ENCODE measurements at regions not wholly inside any gene's neighbourhood (a gene's known extent, or its start where the extent isn't known, plus 50 kb on each side); places are given as distances from the start of the nearest gene placed in this dataset.
"Not testable (repeated sequence)": the region's sequence is repeated elsewhere in the genome, so short reads cannot be mapped to it uniquely, and the experiment has no call there.

DNA sequence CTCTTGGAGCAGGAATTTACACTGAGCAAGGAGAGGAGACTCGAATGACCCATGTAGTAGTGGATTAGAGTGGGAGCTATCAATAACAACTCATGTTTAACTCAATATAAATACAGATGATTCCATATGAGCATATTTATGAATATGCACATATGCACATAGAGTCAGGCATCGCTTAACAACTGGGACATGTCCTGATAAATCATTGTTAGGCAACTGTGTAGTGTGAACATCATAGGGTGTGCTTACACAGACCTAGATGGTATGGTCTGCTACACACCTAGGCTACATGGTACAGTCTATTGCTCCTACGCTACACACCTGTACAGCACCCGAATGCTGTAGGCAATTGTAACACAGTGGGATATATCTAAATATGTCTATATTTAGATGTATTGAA is 75.9 kb upstream of the RALGAPA2 start:
- DNase-seq, result no peak

GRCh38 chr20:20786428-20786827 is 74.0 kb upstream of the RALGAPA2 start:
- DNase-seq, result no peak

- DNase-seq, result no peak
Observed at GRCh38 chr20:20785226-20785625, 72.8 kb upstream of the RALGAPA2 start.

DNA sequence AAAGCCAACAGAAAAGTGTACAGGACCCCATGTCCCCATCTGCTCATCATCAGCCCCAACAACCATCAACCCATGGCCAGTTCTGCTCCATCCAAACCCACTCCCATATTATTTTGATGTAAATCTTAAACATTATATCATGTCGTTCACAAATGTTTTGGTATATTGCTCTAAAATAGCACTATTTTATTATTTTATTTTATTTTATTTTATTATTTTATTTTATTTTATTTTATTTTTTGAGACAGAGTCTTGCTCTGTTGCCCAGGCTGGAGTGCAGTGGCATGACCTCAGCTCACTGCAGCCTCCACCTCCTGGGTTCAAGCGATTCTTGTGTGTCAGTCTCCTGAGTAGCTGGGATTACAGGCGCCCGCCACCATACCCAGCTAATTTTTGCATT is 72.0 kb upstream of the RALGAPA2 start:
- not testable (repeated sequence) for DNase-seq

DNA sequence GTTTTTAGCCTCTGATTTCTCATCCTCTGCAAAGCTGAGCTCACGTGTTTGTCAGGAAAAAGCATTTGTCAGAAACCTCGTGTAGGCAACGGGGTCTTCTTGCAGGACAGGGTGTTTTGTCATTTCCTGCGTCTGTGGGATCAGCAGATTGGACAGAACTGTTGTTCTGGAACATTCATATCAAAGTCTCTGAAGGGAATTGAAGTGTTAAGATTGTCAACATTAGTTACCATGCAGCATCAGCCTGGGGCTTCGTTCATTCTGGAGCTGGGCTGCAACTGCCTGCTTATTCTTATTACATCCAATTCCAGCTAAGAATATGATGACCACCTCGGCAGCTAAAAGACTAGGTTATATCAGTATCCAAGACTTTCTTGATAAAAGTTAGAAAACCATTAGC is 71.0 kb upstream of the RALGAPA2 start:
- no peak for DNase-seq

- no peak for DNase-seq
Observed at GRCh38 chr20:20782755-20783154, 70.3 kb upstream of the RALGAPA2 start.

GRCh38 chr20:20782231-20782630 is 69.8 kb upstream of the RALGAPA2 start:
- DNase-seq, result no peak

- DNase-seq, result no peak
Observed at GRCh38 chr20:20781029-20781428, 68.6 kb upstream of the RALGAPA2 start.

- DNase-seq, result no peak
Observed at GRCh38 chr20:20780127-20780824, 67.8 kb upstream of the RALGAPA2 start.

DNA sequence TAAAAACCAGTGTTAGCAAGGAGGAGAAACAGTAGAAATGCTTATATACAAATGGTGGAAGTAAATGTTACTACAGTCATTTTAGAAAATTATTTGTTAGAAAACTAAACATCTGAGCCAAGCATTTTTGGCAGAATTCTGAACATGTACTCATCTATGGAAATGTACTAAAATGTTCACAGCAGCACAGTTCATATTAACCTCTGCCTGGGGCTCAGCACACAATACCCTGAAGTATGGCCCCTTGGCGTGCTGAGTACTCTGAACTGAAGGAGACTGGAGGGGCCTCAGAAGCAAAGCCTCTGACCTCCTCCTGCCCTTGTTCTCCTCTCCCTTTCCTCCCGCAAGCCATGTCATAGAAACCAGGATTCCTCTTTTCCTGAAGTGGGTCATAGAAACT is 66.2 kb upstream of the RALGAPA2 start:
- DNase-seq, result no peak

DNA sequence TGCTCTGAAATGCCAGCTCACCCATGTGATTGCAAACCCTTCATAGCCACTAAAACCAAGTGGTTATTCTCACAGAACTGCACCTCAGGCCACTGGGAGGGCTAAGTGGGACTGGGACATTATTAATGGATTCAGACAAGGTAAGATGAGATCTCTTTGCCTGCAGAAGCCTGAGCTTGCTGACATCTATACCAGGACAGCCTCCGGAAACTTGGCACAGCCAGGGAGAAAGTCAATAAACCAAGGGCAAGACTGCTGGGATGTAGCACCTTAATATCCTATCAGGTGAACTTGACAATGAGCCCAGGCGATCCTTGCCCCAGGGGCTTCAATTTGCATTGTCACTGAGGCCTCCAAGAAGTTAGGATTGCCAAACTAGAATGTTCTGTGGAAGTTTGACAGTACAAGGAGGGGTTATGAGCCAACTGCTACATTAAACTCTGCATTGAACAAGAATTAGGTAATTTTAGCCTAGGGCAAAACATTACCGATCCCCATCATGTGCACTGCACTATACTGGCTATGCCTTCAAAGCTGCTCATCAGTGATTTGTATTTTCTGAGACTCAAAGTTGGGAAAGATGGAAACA is 60.1 kb upstream of the RALGAPA2 start:
- no peak for DNase-seq

GRCh38 chr20:20768202-20768815 is 55.9 kb upstream of the RALGAPA2 start:
- DNase-seq, result no peak

- no peak for DNase-seq
Observed at GRCh38 chr20:20765696-20766365, 53.4 kb upstream of the RALGAPA2 start.

GRCh38 chr20:20763650-20764049 is 51.2 kb upstream of the RALGAPA2 start:
- no peak for DNase-seq

All from NCI-H187 treated with DMSO at 0.1 percent for 48 hours (cell line).